MM.1S (cell line): ENCODE measurements at regions not wholly inside any gene's neighbourhood (a gene's known extent, or its start where the extent isn't known, plus 50 kb on each side); places are given as distances from the start of the nearest gene placed in this dataset.

Experiments used
- EZH2 ChIP-seq: fragments of 300-600 bp; sonication (generic); optimal IDR thresholded peaks from 2 replicates; pipeline ENCODE3; 2017; ENCODE audit warnings: low read depth, mild to moderate bottlenecking, antibody characterized with exemption, low read length, mixed read lengths
- EZH2phosphoT487 ChIP-seq: fragments of 300-600 bp; sonication (generic); IDR thresholded peaks from 2 replicates; pipeline ENCODE4 v1.6.1; 2018; ENCODE audit warnings: antibody characterized with exemption, low read length
- TF ChIP-seq, protein P1 (sequence below): fragments of 300-600 bp; sonication (generic); IDR thresholded peaks from 2 replicates; pipeline ENCODE4 v1.5.1; 2016; ENCODE audit warnings: antibody characterized with exemption, low read length, mixed read lengths

GRCh38 chr3:176032043-176032442 lies 1165.2 kb downstream of the TBL1XR1 start:
- TF ChIP-seq, protein P1, sequence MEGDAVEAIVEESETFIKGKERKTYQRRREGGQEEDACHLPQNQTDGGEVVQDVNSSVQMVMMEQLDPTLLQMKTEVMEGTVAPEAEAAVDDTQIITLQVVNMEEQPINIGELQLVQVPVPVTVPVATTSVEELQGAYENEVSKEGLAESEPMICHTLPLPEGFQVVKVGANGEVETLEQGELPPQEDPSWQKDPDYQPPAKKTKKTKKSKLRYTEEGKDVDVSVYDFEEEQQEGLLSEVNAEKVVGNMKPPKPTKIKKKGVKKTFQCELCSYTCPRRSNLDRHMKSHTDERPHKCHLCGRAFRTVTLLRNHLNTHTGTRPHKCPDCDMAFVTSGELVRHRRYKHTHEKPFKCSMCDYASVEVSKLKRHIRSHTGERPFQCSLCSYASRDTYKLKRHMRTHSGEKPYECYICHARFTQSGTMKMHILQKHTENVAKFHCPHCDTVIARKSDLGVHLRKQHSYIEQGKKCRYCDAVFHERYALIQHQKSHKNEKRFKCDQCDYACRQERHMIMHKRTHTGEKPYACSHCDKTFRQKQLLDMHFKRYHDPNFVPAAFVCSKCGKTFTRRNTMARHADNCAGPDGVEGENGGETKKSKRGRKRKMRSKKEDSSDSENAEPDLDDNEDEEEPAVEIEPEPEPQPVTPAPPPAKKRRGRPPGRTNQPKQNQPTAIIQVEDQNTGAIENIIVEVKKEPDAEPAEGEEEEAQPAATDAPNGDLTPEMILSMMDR, result no peak
- TF ChIP-seq EZH2phosphoT487, result no peak
- no peak for TF ChIP-seq EZH2
